ENCODE measurements at regions not wholly inside any gene's neighbourhood (a gene's known extent, or its start where the extent isn't known, plus 50 kb on each side); places are given as distances from the start of the nearest gene placed in this dataset.

DNA sequence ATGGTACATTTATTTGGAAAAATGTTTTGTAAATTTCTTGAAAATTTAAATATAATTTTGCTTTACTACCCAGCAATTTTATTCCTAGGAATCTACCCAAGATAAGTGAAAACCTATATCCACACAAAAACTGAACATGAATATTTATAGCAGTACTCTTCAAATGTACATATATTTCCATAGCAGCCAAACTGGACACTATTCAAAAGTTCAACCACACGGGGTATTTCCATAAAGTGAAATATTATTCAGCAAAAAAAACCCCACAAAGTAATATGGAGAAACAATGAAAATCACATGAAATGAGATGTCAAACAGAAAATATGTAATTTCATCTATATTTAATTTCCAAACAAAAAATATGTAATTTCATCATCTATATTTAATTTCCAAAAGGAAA lies 1247.6 kb upstream of the TMEFF2 start:
- H3K36me3 ChIP-seq (replicated peaks in 1 of 2; ENCODE audit: control insufficient read depth in 1 of 2, insufficient read depth in 2 of 2, low read length in 2 of 2) = no peaks in the 10 kb centered on the region
- 51% methylated on average over 1 of the region's 1 CpG for WGBS (ENCODE audit: low lambda C conversion rate)
- H3K4me1 ChIP-seq (ENCODE audit: insufficient read depth, low read length) = no peaks in the 10 kb centered on the region
- no peaks in the 10 kb centered on the region for H3K9me3 ChIP-seq (ENCODE audit: low read length)
- H3K9ac ChIP-seq (ENCODE audit: insufficient read depth, low read depth, low read length) = no peak overlapping the region
- TF ChIP-seq PITX1 (CRISPR knock-in tag; IDR thresholded peaks at IDR 0.05) = no peak
- TF ChIP-seq, protein P1, sequence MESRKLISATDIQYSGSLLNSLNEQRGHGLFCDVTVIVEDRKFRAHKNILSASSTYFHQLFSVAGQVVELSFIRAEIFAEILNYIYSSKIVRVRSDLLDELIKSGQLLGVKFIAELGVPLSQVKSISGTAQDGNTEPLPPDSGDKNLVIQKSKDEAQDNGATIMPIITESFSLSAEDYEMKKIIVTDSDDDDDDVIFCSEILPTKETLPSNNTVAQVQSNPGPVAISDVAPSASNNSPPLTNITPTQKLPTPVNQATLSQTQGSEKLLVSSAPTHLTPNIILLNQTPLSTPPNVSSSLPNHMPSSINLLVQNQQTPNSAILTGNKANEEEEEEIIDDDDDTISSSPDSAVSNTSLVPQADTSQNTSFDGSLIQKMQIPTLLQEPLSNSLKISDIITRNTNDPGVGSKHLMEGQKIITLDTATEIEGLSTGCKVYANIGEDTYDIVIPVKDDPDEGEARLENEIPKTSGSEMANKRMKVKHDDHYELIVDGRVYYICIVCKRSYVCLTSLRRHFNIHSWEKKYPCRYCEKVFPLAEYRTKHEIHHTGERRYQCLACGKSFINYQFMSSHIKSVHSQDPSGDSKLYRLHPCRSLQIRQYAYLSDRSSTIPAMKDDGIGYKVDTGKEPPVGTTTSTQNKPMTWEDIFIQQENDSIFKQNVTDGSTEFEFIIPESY (CRISPR knock-in tag; IDR thresholded peaks at IDR 0.05) = no peak
- no peak for TF ChIP-seq CC2D1A (CRISPR knock-in tag; IDR thresholded peaks at IDR 0.05)
- no peak for TF ChIP-seq ZNF761 (CRISPR knock-in tag; conservative IDR thresholded peaks at IDR 0.05)
- no peak for TF ChIP-seq ZBTB8A (CRISPR knock-in tag; IDR thresholded peaks at IDR 0.05; ENCODE audit: borderline replicate concordance, low read depth)
- TF ChIP-seq ATF7 (IDR thresholded peaks at IDR 0.05) = no peak
- no peak for TF ChIP-seq ATF7 (CRISPR knock-in tag; IDR thresholded peaks at IDR 0.05)
- no peak for TF ChIP-seq ZNF615 (CRISPR knock-in tag; IDR thresholded peaks at IDR 0.05; ENCODE audit: borderline replicate concordance)
- TF ChIP-seq, protein P2, sequence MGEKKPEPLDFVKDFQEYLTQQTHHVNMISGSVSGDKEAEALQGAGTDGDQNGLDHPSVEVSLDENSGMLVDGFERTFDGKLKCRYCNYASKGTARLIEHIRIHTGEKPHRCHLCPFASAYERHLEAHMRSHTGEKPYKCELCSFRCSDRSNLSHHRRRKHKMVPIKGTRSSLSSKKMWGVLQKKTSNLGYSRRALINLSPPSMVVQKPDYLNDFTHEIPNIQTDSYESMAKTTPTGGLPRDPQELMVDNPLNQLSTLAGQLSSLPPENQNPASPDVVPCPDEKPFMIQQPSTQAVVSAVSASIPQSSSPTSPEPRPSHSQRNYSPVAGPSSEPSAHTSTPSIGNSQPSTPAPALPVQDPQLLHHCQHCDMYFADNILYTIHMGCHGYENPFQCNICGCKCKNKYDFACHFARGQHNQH (CRISPR knock-in tag; IDR thresholded peaks at IDR 0.05) = no peak
- TF ChIP-seq, protein P3, sequence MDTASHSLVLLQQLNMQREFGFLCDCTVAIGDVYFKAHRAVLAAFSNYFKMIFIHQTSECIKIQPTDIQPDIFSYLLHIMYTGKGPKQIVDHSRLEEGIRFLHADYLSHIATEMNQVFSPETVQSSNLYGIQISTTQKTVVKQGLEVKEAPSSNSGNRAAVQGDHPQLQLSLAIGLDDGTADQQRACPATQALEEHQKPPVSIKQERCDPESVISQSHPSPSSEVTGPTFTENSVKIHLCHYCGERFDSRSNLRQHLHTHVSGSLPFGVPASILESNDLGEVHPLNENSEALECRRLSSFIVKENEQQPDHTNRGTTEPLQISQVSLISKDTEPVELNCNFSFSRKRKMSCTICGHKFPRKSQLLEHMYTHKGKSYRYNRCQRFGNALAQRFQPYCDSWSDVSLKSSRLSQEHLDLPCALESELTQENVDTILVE (CRISPR knock-in tag; IDR thresholded peaks at IDR 0.05) = no peak
- no peak for TF ChIP-seq SOX5 (CRISPR knock-in tag; IDR thresholded peaks at IDR 0.05; ENCODE audit: borderline replicate concordance)
- no peak for TF ChIP-seq FOXK1 (CRISPR knock-in tag; IDR thresholded peaks at IDR 0.05; ENCODE audit: borderline replicate concordance, low read depth)
- TF ChIP-seq, protein P4, sequence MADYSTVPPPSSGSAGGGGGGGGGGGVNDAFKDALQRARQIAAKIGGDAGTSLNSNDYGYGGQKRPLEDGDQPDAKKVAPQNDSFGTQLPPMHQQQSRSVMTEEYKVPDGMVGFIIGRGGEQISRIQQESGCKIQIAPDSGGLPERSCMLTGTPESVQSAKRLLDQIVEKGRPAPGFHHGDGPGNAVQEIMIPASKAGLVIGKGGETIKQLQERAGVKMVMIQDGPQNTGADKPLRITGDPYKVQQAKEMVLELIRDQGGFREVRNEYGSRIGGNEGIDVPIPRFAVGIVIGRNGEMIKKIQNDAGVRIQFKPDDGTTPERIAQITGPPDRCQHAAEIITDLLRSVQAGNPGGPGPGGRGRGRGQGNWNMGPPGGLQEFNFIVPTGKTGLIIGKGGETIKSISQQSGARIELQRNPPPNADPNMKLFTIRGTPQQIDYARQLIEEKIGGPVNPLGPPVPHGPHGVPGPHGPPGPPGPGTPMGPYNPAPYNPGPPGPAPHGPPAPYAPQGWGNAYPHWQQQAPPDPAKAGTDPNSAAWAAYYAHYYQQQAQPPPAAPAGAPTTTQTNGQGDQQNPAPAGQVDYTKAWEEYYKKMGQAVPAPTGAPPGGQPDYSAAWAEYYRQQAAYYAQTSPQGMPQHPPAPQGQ (CRISPR knock-in tag; IDR thresholded peaks at IDR 0.05; ENCODE audit: borderline replicate concordance) = no peak
- no peak for TF ChIP-seq MBNL3 (CRISPR knock-in tag; conservative IDR thresholded peaks at IDR 0.05)
- TF ChIP-seq ZBTB38 (CRISPR knock-in tag; IDR thresholded peaks at IDR 0.05) = no peak
- TF ChIP-seq HMG20B (CRISPR knock-in tag; conservative IDR thresholded peaks at IDR 0.05) = no peak
- no peak for TF ChIP-seq TCF7 (IDR thresholded peaks at IDR 0.05; ENCODE audit: low read depth)
- TF ChIP-seq, protein P5, sequence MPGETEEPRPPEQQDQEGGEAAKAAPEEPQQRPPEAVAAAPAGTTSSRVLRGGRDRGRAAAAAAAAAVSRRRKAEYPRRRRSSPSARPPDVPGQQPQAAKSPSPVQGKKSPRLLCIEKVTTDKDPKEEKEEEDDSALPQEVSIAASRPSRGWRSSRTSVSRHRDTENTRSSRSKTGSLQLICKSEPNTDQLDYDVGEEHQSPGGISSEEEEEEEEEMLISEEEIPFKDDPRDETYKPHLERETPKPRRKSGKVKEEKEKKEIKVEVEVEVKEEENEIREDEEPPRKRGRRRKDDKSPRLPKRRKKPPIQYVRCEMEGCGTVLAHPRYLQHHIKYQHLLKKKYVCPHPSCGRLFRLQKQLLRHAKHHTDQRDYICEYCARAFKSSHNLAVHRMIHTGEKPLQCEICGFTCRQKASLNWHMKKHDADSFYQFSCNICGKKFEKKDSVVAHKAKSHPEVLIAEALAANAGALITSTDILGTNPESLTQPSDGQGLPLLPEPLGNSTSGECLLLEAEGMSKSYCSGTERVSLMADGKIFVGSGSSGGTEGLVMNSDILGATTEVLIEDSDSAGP (CRISPR knock-in tag; IDR thresholded peaks at IDR 0.05; ENCODE audit: borderline replicate concordance) = no peak
- H3K27me3 ChIP-seq (ENCODE audit: control insufficient read depth in 1 of 2, insufficient read depth in 2 of 2, low read length in 2 of 2) = no peaks in the 10 kb centered on the region
- ATAC-seq (no peak), DNase-seq (ENCODE audit: low spot score) (no peak), FAIRE-seq (no peak)
- no peak overlapping the region for H3K4me2 ChIP-seq (ENCODE audit: low read depth, low read length)
- in situ Hi-C loops (cut with HindIII; ENCODE audit: extremely low pct_ligation_motif_present, low pct_unique_long_range_greater_than_20kb) = no loop called here
- no peak overlapping the region for H3K27ac ChIP-seq (ENCODE audit: extremely low read length, insufficient read depth, low read length)
- POLR2A ChIA-PET = no interaction called here
- H3K4me3 ChIP-seq (replicated peaks in 1 of 3; ENCODE audit: insufficient read depth in 1 of 3, low read depth in 2 of 3, low read length in 3 of 3) = no peak overlapping the region
- BruUV-seq (replicated peaks) = no TSS peak
- H4K20me1 ChIP-seq (ENCODE audit: insufficient read depth, low read length) = no peaks in the 10 kb centered on the region
- intact Hi-C loops (cut with micrococcal nuclease; ENCODE audit: unreplicated experiment) = no loop called here
- H3K79me2 ChIP-seq (ENCODE audit: insufficient read depth, low read length) = no peaks in the 10 kb centered on the region
- H2AFZ ChIP-seq (ENCODE audit: low read length) = no peak overlapping the region
- CTCF ChIA-PET (ENCODE audit: low intra/inter-chr PET ratio, low total read pairs) = no interaction called here
